HepG2 (cell line): ENCODE measurements at regions not wholly inside any gene's neighbourhood (a gene's known extent, or its start where the extent isn't known, plus 50 kb on each side); places are given as distances from the start of the nearest gene placed in this dataset.
A peak's percentile ranks its signal among the peaks of the same experiment; 100 is the strongest.

Experiments
- BORCS8-MEF2B ChIP-seq: sonication (generic); formaldehyde crosslinking; IDR thresholded peaks from 2 replicates; pipeline ENCODE4 v1.8.0; 2022; ENCODE audit warnings: mild to moderate bottlenecking, missing genetic modification reagents
- ELF1 ChIP-seq: sonication (generic); formaldehyde crosslinking; IDR thresholded peaks from 2 replicates; pipeline ENCODE4 v1.4.0; 2020; ENCODE audit warnings: missing genetic modification reagents
- ETV5 ChIP-seq: IDR thresholded peaks from 2 replicates; pipeline ENCODE4 v1.6.1; 2018; ENCODE audit warnings: missing biosample characterization, missing genetic modification reagents, inconsistent platforms, borderline replicate concordance
- FOXO1 ChIP-seq: sonication (generic); formaldehyde crosslinking; IDR thresholded peaks from 2 replicates; pipeline ENCODE4 v1.4.0; 2020; ENCODE audit warnings: missing genetic modification reagents
- HDAC1 ChIP-seq: sonication (generic); formaldehyde crosslinking; IDR thresholded peaks from 2 replicates; pipeline ENCODE4 v1.5.1; 2020; ENCODE audit warnings: mild to moderate bottlenecking, missing genetic modification reagents
- IRX3 ChIP-seq: sonication (generic); formaldehyde crosslinking; IDR thresholded peaks from 2 replicates; pipeline ENCODE4 v1.8.1; 2023; ENCODE audit warnings: mild to moderate bottlenecking, low read depth, missing genetic modification reagents, borderline replicate concordance
- JUN ChIP-seq: sonication (generic); formaldehyde crosslinking; IDR thresholded peaks from 2 replicates; pipeline ENCODE4 v1.4.0; 2020; ENCODE audit warnings: mild to moderate bottlenecking, missing genetic modification reagents
- KMT2A ChIP-seq: sonication (generic); formaldehyde crosslinking; IDR thresholded peaks from 2 replicates; pipeline ENCODE4 v1.4.0; 2020; ENCODE audit warnings: missing genetic modification reagents
- LBX2 ChIP-seq: sonication (generic); formaldehyde crosslinking; IDR thresholded peaks from 2 replicates; pipeline ENCODE4 v1.5.0; 2020; ENCODE audit warnings: missing genetic modification reagents, mild to moderate bottlenecking, borderline replicate concordance
- MEIS2 ChIP-seq: sonication (generic); formaldehyde crosslinking; IDR thresholded peaks from 2 replicates; pipeline ENCODE4 v1.9.0; 2021; ENCODE audit warnings: mild to moderate bottlenecking, missing genetic modification reagents
- MIXL1 ChIP-seq: IDR thresholded peaks from 2 replicates; pipeline ENCODE4 v1.6.1; 2016
- MLX ChIP-seq: IDR thresholded peaks from 2 replicates; pipeline ENCODE4 v1.6.1; 2016
- RERE ChIP-seq: IDR thresholded peaks from 2 replicates; pipeline ENCODE4 v1.6.1; 2016; ENCODE audit warnings: low read depth, missing genetic modification reagents, missing compliant biosample characterization
- TRIM24 ChIP-seq: sonication (generic); formaldehyde crosslinking; IDR thresholded peaks from 2 replicates; pipeline ENCODE4 v1.8.0; 2022; ENCODE audit warnings: mild to moderate bottlenecking, missing genetic modification reagents
- ZMYM4 ChIP-seq: sonication (generic); formaldehyde crosslinking; IDR thresholded peaks from 2 replicates; pipeline ENCODE4 v1.8.1; 2023; ENCODE audit warnings: mild to moderate bottlenecking, missing genetic modification reagents
- ZNF362 ChIP-seq: sonication (generic); formaldehyde crosslinking; IDR thresholded peaks from 2 replicates; pipeline ENCODE4 v1.4.0; 2020; ENCODE audit warnings: missing genetic modification reagents, mild to moderate bottlenecking, borderline replicate concordance
- ZNF549 ChIP-seq: sonication (generic); formaldehyde crosslinking; IDR thresholded peaks from 2 replicates; pipeline ENCODE4 v1.5.0; 2020; ENCODE audit warnings: missing genetic modification reagents
- ZNF770 ChIP-seq: sonication (generic); formaldehyde crosslinking; IDR thresholded peaks from 2 replicates; pipeline ENCODE4 v1.5.0; 2020; ENCODE audit warnings: mild to moderate bottlenecking, missing genetic modification reagents
- TF ChIP-seq, protein P1 (sequence below): sonication (generic); formaldehyde crosslinking; IDR thresholded peaks from 2 replicates; pipeline ENCODE4 v1.4.0; 2020; ENCODE audit warnings: missing genetic modification reagents, borderline replicate concordance

GRCh38 chr2:16005816-16006536 lies 65.6 kb downstream of the MYCN start (continued):
- no peak for TF ChIP-seq RERE (CRISPR knock-in tag)
- TF ChIP-seq MLX (CRISPR knock-in tag), result peak; percentile 55; the same call in 1 of the 2 replicates
- TF ChIP-seq, protein P1, sequence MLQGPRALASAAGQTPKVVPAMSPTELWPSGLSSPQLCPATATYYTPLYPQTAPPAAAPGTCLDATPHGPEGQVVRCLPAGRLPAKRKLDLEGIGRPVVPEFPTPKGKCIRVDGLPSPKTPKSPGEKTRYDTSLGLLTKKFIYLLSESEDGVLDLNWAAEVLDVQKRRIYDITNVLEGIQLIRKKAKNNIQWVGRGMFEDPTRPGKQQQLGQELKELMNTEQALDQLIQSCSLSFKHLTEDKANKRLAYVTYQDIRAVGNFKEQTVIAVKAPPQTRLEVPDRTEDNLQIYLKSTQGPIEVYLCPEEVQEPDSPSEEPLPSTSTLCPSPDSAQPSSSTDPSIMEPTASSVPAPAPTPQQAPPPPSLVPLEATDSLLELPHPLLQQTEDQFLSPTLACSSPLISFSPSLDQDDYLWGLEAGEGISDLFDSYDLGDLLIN (CRISPR knock-in tag), result no peak
- peak; percentile 97 for TF ChIP-seq TRIM24 (CRISPR knock-in tag)
- TF ChIP-seq ZNF362 (CRISPR knock-in tag), result peak; percentile 97
- 0 out of 2 replicates have a peak, but pooled peaks have one; percentile 31 for TF ChIP-seq HDAC1 (CRISPR knock-in tag)
- TF ChIP-seq ELF1 (CRISPR knock-in tag), result peak; percentile 45
- TF ChIP-seq BORCS8-MEF2B (CRISPR knock-in tag), result no peak
- TF ChIP-seq FOXO1 (CRISPR knock-in tag), result peak; percentile 30; the same call in 1 of the 2 replicates
- no peak for TF ChIP-seq IRX3 (CRISPR knock-in tag)
- no peak for TF ChIP-seq ZNF770 (CRISPR knock-in tag)
- TF ChIP-seq ETV5, result peak; percentile 77; the same call in 1 of the 2 replicates
- TF ChIP-seq MIXL1 (CRISPR knock-in tag), result no peak
- 0 out of 2 replicates have a peak, but pooled peaks have one; percentile 47 for TF ChIP-seq MEIS2 (CRISPR knock-in tag)
- TF ChIP-seq KMT2A, result no peak
- no peak for TF ChIP-seq ZNF549 (CRISPR knock-in tag)
- TF ChIP-seq JUN (CRISPR knock-in tag), result peak; percentile 64; the same call in 1 of the 2 replicates
- no peak for TF ChIP-seq ZMYM4 (CRISPR knock-in tag)
- no peak for TF ChIP-seq LBX2 (CRISPR knock-in tag)
